Erythroblast (primary cell): ENCODE measurements at regions not wholly inside any gene's neighbourhood (a gene's known extent, or its start where the extent isn't known, plus 50 kb on each side); places are given as distances from the start of the nearest gene placed in this dataset.
A peak's percentile ranks its signal among the peaks of the same experiment; 100 is the strongest.

Experiments
- DNase-seq, 2 experiments: peaks; one replicate each; lab custom pipeline; 2025; lab: John Stamatoyannopoulos, UW
- GATA1 ChIP-seq: IDR thresholded peaks from 2 replicates; pipeline ENCODE4 v1.6.1; 2011; ENCODE audit warnings: low read depth, mild to moderate bottlenecking, control low read depth, low read length, moderate library complexity
- POLR2A ChIP-seq: IDR thresholded peaks from 2 replicates; pipeline ENCODE4 v1.6.1; 2011; ENCODE audit warnings: mild to moderate bottlenecking, low read length

DNA sequence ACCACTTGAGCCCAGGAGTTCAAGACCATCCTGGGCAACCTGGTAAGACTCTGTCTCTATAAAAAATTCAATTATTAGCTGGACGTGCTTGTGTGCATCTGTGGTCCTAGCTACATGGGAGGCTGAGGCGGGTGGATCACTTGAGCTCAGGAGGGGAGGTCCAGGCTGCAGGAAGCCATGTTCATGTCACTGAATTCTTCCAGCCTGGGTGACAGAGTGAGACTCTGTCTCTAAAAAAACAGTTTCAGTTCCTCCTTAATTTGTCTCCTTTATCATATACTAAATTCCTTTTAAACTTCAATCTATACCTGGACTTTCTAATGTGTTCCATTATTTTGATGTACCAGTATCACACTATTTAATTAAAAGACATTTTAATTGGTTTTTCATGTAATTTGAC, 422.2 kb upstream of the TLE4 start:
- no peak for TF ChIP-seq POLR2A
- no peak for TF ChIP-seq GATA1
- no peak for DNase-seq

GRCh38 chr9:79151791-79152190, 420.0 kb upstream of the TLE4 start:
- no peak for TF ChIP-seq GATA1
- no peak for TF ChIP-seq POLR2A
- DNase-seq, result no peak

DNA sequence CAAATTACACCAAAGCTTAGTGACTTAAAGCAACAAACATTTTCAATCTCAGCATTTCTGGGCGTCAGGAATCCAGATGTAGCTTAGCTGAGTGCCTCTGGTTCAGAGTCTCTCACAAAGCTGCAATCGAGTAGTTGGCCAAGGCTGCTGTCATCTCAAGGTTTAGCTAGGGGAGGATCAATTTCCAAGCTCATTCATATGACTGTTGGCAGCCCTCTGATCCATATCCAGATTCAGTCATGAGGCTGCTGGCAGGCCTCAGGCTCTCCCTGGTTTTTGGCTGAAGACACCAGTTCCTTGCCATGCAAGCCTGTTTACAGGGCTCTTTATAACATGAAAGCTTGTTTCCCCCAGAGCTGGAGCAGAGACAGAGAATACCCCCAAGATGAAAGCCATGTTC, 419.5 kb upstream of the TLE4 start:
- DNase-seq, result no peak
- TF ChIP-seq GATA1, result no peak
- TF ChIP-seq POLR2A, result no peak

GRCh38 chr9:79154806-79155205, 417.0 kb upstream of the TLE4 start:
- DNase-seq, result no peak
- no peak for TF ChIP-seq GATA1
- no peak for TF ChIP-seq POLR2A

DNA sequence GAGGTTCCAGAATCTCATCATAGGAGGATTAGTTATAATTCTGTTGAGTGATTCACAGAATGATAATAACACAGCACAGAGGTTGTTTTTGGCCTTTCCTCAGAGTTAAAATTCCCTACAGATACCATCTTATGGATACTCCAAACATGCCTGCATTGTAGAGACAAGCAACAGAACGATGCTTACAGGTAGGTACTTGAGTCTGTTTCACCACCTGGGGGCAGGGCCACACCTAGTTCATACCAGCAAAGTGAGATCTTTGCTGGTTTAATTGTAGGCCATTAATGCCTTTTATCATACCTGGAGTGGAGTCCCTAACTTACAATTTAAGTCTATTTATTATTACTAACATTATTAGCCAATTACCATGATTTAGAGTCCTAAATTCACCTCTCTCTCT, 416.5 kb upstream of the TLE4 start:
- TF ChIP-seq GATA1, result no peak
- TF ChIP-seq POLR2A, result no peak
- no peak for DNase-seq

DNA sequence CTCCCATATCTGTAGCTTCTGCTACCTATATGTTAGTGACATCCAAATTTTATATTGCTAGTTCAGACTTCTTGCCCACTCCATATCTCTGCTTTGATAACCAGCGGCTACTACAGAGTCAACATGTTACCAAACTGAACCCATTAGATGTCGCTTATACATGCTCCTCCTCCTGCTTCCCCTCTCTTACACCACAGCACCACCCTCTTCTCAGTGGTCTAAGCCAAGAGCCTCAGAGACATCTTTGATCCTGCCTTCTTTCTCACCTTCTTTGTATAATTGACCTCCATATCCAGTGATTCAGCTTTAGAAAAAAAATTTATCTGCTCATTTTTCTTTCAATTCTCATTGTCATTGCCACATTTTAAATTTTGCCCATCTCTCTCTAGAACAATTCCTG, 408.2 kb upstream of the TLE4 start:
- no peak for DNase-seq
- TF ChIP-seq POLR2A, result no peak
- no peak for TF ChIP-seq GATA1

DNA sequence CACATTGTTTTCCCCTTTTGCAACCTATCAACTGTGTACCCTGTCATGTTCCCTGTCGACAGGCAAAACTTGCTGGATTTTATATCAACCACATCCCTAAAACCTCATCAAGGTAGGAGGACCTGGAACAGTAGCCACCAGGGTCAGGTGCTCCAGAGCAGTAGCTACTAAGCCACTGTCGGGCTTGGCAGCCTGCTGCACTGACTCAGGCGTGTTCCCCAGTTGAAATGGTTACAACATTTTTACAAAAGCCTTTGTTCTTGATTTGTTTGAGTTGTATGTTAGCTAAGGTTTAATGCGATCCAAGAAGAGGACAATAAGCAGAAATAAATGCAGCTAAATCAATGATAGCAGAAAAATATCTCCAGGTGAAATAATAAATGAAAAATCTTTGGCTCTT, 407.4 kb upstream of the TLE4 start:
- TF ChIP-seq POLR2A (no peak), GATA1 (no peak)
- no peak for DNase-seq

DNA sequence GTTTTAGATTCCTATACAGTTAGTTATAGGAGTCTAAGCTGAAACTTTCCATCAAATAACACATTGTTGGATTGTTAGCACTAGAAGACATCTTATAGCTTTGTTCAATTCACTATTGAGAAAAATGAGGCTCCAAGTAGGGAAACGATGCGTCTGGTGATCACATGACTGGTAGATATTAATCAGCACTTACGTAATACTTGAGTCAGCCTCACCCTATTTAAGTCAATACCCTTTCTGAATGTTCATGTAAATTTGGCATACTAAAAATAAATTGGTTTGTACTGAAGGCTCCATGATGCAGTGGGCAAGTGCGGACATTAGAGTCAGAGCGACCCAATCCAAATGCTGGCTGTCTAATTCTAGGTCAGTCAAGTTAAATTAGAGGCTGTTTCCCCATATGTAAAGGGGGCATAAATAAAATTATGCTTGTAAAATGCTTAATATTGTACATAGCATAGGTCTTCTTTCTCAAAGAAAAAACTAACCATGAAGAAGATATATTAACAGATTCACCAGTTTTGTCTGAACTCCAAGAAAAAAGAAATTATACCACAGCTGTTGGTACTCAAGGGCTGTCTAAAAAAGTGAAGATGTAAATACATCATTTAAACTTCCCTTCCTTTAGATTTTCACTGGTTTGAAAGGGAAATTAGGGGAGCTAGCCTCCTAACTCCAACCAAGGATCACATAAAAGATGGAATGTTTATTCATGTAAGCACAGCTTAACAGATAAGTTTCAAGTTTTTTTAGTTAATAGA, 406.6 kb upstream of the TLE4 start:
- TF ChIP-seq GATA1, result no peak
- no peak for TF ChIP-seq POLR2A
- peak in 1 of 2 experiments; percentile 5 for DNase-seq

DNA sequence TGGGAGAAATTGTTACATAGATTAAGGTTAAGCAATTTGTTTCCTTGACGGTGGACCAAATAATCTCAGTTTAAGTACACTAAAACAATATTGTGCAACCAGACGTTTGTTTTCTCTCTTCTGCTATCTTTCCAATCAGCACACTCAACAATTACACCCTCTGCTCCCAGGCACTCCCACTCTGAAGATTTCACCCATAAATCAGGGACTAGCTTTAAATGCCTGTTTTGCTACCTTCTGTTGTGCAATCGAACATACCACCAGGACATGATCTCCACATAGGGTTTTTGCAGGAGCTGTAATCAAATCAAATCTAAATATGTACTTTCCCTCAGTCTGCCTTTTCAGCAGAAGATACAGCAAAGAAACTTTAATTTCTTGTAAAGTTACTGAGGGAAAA, 405.8 kb upstream of the TLE4 start:
- DNase-seq, result no peak
- TF ChIP-seq GATA1, result no peak
- TF ChIP-seq POLR2A, result no peak

DNA sequence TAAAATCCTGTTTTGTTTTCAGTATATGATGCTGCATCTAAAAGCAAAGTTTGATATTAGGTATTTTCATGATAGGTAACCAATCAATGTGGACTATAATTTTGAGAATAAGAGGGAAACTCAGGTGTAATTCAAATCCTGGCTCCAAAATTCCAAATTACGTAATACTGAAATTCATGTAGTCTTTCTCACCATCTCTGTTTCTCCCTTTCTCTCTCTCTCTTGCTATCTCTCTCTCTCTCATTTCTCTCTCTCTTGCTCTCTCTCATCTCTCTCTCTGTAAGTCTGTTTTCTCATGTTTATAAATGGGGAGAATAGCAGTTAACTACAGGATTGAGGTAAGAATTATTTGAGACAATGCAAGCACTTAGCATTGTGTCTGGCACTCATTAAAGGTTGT, 401.1 kb upstream of the TLE4 start:
- DNase-seq, result no peak
- no peak for TF ChIP-seq GATA1
- no peak for TF ChIP-seq POLR2A

GRCh38 chr9:79173932-79174331, 397.8 kb upstream of the TLE4 start:
- no peak for TF ChIP-seq POLR2A
- no peak for DNase-seq

- TF ChIP-seq GATA1 (no peak), POLR2A (no peak)
- no peak for DNase-seq
Measured at GRCh38 chr9:79176014-79176697, 395.6 kb upstream of the TLE4 start.

GRCh38 chr9:79184831-79185230, 386.9 kb upstream of the TLE4 start:
- DNase-seq, result no peak
- TF ChIP-seq GATA1, result no peak
- no peak for TF ChIP-seq POLR2A

GRCh38 chr9:79185866-79186265, 385.9 kb upstream of the TLE4 start:
- DNase-seq, result no peak
- TF ChIP-seq POLR2A, result no peak
- no peak for TF ChIP-seq GATA1

- no peak for TF ChIP-seq GATA1
- no peak for TF ChIP-seq POLR2A
- no peak for DNase-seq
Measured at GRCh38 chr9:79189511-79189924, 382.2 kb upstream of the TLE4 start.
